ENCODE measurements at regions not wholly inside any gene's neighbourhood (a gene's known extent, or its start where the extent isn't known, plus 50 kb on each side); places are given as distances from the start of the nearest gene placed in this dataset.

GRCh38 chr10:118903691-118904090 lies 125.8 kb upstream of the NANOS1 start:
- no peak overlapping the region for H2AFZ ChIP-seq (ENCODE audit: control insufficient read depth, low read length)
- no peaks in the 10 kb centered on the region for H3K9me1 ChIP-seq (ENCODE audit: control insufficient read depth, extremely low read depth, insufficient read depth, low read length)
- TF ChIP-seq EZH2 (IDR thresholded peaks at IDR 0.05; ENCODE audit: low read length): no peak
- no peak for TF ChIP-seq CTCF (optimal IDR thresholded peaks at IDR 0.05 in 1 of 3, IDR thresholded peaks at IDR 0.05 in 1 of 3, conservative IDR thresholded peaks at IDR 0.05 in 1 of 3; ENCODE audit: extremely low read depth in 1 of 3, insufficient read depth in 2 of 3, low read length in 3 of 3)
- no peak overlapping the region for H3K9ac ChIP-seq (ENCODE audit: control insufficient read depth, extremely low read depth, insufficient read depth, low read length)
- no peaks in the 10 kb centered on the region for H3K4me1 ChIP-seq (ENCODE audit: control insufficient read depth, extremely low read depth, insufficient read depth, low read length)
- no peak overlapping the region for H3K27ac ChIP-seq (ENCODE audit: control insufficient read depth, insufficient read depth, low read length)
- H3K4me2 ChIP-seq (ENCODE audit: control insufficient read depth, extremely low read depth, insufficient read depth, low read depth, low read length): no peak overlapping the region
- H3K4me3 ChIP-seq (ENCODE audit: control insufficient read depth in 2 of 3, extremely low read depth in 1 of 3, insufficient read depth in 2 of 3, low read depth in 1 of 3, low read length in 3 of 3): no peak overlapping the region
- H3K79me2 ChIP-seq (ENCODE audit: control insufficient read depth, insufficient read depth, low read length): no peaks in the 10 kb centered on the region
- dilution Hi-C loops (cut with MboI; ENCODE audit: extremely low pct_ligation_motif_present, low sequenced_read_pairs): no loop called here
- H3K36me3 ChIP-seq (ENCODE audit: control insufficient read depth in 2 of 2, extremely low read depth in 1 of 2, insufficient read depth in 2 of 2, low read length in 2 of 2): no peaks in the 10 kb centered on the region
- no peak for FAIRE-seq
- DNase-seq (ENCODE audit: low read depth, low spot score): no peak
- peaks cover 3% of the 10 kb centered on the region for H3K27me3 ChIP-seq (ENCODE audit: control insufficient read depth, extremely low read depth, insufficient read depth, low read length)
- H3K9me3 ChIP-seq (ENCODE audit: control insufficient read depth, low read depth, low read length): no peaks in the 10 kb centered on the region
- no peaks in the 10 kb centered on the region for H4K20me1 ChIP-seq (ENCODE audit: control insufficient read depth, extremely low read depth, insufficient read depth, low read length)

DNA sequence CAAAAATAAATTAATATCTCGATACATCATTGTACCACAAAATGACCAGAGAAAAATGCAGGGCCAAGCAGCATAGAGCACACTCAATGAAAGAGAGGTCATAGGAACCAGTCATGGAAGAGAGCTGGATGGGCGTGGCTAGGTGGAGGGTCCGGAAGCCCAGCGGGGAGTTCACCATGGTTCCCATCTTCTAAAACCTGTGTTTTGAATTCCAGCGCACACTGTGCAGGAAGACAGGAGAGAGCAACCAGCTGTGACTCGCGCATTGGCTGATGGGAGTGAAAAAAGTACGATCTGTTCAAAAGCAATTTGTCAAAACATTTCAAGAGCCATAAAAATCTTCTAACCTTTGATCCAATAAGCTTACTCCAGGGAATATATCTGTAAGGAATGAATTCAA lies 125.2 kb upstream of the NANOS1 start:
- H4K20me1 ChIP-seq (ENCODE audit: control insufficient read depth, extremely low read depth, insufficient read depth, low read length): no peaks in the 10 kb centered on the region
- dilution Hi-C loops (cut with MboI; ENCODE audit: extremely low pct_ligation_motif_present, low sequenced_read_pairs): no loop called here
- no peaks in the 10 kb centered on the region for H3K79me2 ChIP-seq (ENCODE audit: control insufficient read depth, insufficient read depth, low read length)
- no peak overlapping the region for H3K9ac ChIP-seq (ENCODE audit: control insufficient read depth, extremely low read depth, insufficient read depth, low read length)
- no peak overlapping the region for H2AFZ ChIP-seq (ENCODE audit: control insufficient read depth, low read length)
- peak overlapping the region; percentile 32 for H3K4me2 ChIP-seq (ENCODE audit: control insufficient read depth, extremely low read depth, insufficient read depth, low read depth, low read length)
- TF ChIP-seq EZH2 (IDR thresholded peaks at IDR 0.05; ENCODE audit: low read length) (no peak), CTCF (optimal IDR thresholded peaks at IDR 0.05 in 1 of 3, IDR thresholded peaks at IDR 0.05 in 1 of 3, conservative IDR thresholded peaks at IDR 0.05 in 1 of 3; ENCODE audit: extremely low read depth in 1 of 3, insufficient read depth in 2 of 3, low read length in 3 of 3) (no peak)
- DNase-seq (ENCODE audit: low read depth, low spot score) (no peak), FAIRE-seq (no peak)
- H3K9me1 ChIP-seq (ENCODE audit: control insufficient read depth, extremely low read depth, insufficient read depth, low read length): no peaks in the 10 kb centered on the region
- H3K9me3 ChIP-seq (ENCODE audit: control insufficient read depth, low read depth, low read length): no peaks in the 10 kb centered on the region
- no peak overlapping the region for H3K27ac ChIP-seq (ENCODE audit: control insufficient read depth, insufficient read depth, low read length)
- no peaks in the 10 kb centered on the region for H3K36me3 ChIP-seq (ENCODE audit: control insufficient read depth in 2 of 2, extremely low read depth in 1 of 2, insufficient read depth in 2 of 2, low read length in 2 of 2)
- no peaks in the 10 kb centered on the region for H3K4me1 ChIP-seq (ENCODE audit: control insufficient read depth, extremely low read depth, insufficient read depth, low read length)
- no peak overlapping the region for H3K4me3 ChIP-seq (ENCODE audit: control insufficient read depth in 2 of 3, extremely low read depth in 1 of 3, insufficient read depth in 2 of 3, low read depth in 1 of 3, low read length in 3 of 3)
- H3K27me3 ChIP-seq (ENCODE audit: control insufficient read depth, extremely low read depth, insufficient read depth, low read length): peaks cover 5% of the 10 kb centered on the region

All from keratinocyte (primary cell).